ENCODE measurements at regions not wholly inside any gene's neighbourhood (a gene's known extent, or its start where the extent isn't known, plus 50 kb on each side); places are given as distances from the start of the nearest gene placed in this dataset.

DNA sequence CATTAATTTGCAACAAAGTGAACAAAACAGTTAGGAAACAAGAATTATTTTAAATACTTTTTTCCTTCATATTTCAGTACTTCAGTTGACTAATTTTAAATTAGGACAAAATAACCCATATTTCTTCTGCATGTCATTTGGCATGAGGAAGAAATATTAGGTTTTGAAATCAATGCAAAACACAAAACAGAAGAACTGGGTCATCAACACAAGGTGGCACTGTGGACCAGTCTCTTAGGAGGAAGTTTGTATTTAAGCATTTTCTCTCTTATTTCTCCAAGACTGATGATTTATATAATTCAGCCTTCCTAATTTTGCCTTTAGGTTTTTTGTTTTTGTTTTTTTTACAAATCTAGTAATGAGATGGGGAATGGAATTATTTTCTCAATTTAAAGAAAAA is 352.8 kb upstream of the KCNH7 start:
- H3K4me3 ChIP-seq (ENCODE audit: low read depth, low read length) = no peak overlapping the region
- DNase-seq (ENCODE audit: low read depth) = peak; percentile 42
- TF ChIP-seq, protein P1, sequence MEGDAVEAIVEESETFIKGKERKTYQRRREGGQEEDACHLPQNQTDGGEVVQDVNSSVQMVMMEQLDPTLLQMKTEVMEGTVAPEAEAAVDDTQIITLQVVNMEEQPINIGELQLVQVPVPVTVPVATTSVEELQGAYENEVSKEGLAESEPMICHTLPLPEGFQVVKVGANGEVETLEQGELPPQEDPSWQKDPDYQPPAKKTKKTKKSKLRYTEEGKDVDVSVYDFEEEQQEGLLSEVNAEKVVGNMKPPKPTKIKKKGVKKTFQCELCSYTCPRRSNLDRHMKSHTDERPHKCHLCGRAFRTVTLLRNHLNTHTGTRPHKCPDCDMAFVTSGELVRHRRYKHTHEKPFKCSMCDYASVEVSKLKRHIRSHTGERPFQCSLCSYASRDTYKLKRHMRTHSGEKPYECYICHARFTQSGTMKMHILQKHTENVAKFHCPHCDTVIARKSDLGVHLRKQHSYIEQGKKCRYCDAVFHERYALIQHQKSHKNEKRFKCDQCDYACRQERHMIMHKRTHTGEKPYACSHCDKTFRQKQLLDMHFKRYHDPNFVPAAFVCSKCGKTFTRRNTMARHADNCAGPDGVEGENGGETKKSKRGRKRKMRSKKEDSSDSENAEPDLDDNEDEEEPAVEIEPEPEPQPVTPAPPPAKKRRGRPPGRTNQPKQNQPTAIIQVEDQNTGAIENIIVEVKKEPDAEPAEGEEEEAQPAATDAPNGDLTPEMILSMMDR (IDR thresholded peaks at IDR 0.05; ENCODE audit: low read depth, low read length, missing control alignments) = peak; percentile 59
- in situ Hi-C loops (cut with HindIII; ENCODE audit: low sequenced_read_pairs) = no loop called here

DNA sequence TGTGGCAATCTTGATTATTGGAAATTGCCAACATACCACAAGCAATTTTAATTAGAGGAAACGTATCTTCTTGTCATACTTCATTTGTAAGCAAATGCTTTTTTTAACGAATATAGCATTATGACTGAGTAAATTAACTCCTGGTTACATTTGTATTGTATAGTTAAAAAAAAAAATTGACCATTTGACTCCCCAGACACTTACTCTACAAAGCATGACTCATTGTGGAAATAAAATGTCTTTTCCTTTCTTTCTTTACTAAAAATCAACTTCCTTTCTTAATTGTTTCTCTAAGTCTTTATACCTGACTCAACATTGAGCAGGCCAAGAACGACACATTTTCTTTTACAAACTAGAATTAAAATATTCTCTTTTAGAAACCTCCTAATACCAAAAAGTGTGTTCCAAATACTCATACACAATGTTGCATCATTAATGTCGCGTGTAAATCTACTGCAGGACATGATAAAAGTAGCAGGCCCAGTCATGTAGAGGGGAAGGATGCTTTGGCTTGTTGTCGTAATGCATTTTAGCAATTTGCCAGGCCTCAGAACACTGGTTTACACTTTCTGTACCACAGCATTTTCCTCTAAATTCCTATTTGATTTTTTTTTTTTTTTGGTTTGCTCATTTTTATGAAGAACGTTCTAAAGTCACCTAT is 349.6 kb upstream of the KCNH7 start:
- TF ChIP-seq, protein P1 (IDR thresholded peaks at IDR 0.05; ENCODE audit: low read depth, low read length, missing control alignments) = no peak
- H3K4me3 ChIP-seq (ENCODE audit: low read depth, low read length) = no peak overlapping the region
- DNase-seq (ENCODE audit: low read depth) = no peak
- in situ Hi-C loops (cut with HindIII; ENCODE audit: low sequenced_read_pairs) = no loop called here

DNA sequence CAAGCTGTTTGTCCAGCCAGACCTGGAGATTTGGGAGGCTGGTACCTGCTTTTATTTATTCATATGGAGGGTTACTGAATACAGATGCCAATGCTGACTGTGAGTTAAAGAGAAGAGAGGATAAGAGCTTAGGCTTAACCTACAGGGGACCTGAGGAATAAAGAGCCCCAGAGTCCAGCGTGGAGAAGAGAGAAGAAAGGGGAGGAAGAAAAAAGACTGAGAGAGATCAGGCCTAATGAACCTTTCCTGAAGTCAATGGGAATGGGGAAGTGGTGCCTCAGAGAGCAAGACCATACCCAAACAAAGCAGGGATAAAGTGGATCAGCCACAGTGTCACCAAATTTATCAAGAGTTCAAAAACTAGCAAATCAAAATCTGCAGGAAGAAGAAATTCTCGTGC is 348.6 kb upstream of the KCNH7 start:
- TF ChIP-seq, protein P1 (IDR thresholded peaks at IDR 0.05; ENCODE audit: low read depth, low read length, missing control alignments) = no peak

DNA sequence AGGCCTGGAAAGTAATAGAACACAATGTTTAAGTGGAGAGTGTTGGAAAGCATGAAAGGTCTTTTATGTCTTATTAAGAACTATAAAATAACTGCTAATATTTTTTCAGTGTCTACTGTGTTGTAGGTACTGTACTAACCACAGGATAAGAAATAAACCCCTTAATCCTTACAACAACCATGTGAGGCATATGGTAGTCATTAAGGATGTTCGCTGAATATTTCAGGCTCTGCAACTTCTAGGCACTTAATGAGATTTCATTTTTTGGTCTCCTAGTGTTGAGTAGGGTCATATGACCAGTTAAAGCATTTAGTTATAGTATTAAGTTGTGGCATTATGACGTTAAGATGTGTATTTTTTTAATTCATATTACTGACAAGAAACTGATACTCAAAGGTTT is 346.6 kb upstream of the KCNH7 start:
- TF ChIP-seq, protein P1 (IDR thresholded peaks at IDR 0.05; ENCODE audit: low read depth, low read length, missing control alignments) = no peak
- no peak overlapping the region for H3K4me3 ChIP-seq (ENCODE audit: low read depth, low read length)
- in situ Hi-C loops (cut with HindIII; ENCODE audit: low sequenced_read_pairs) = no loop called here
- DNase-seq (ENCODE audit: low read depth) = no peak

More for the DNA sequence above, 348.6 kb upstream of the KCNH7 start:
- no peak overlapping the region for H3K4me3 ChIP-seq (ENCODE audit: low read depth, low read length)
- DNase-seq (ENCODE audit: low read depth) = no peak
- in situ Hi-C loops (cut with HindIII; ENCODE audit: low sequenced_read_pairs) = no loop called here

DNA sequence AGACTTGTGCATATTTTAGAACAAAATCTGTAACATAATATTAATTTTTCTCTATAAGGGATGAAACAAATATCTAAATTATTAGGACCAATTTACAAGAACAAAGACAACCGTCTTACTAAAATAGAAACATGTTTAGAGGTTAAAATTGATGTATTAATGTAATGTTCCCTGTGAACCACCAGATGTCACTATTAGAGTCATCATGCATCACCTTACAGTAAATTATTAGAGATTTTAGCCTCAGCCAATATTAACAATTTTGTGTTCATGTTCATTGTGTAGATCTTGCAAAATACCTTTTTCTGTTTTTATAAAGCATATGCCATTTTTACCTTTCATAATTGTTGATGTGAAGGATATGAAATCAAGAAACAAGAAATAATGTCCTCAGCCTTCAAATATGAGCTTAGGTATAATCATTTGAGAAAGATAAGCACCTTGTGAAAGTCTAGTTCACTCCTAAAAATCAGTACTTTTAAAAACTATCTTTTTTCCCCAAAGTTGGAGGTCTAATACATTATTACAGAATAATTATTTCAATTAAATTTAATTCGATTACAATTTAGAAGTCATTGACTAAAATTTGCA is 344.3 kb upstream of the KCNH7 start:
- no peak overlapping the region for H3K4me3 ChIP-seq (ENCODE audit: low read depth, low read length)
- TF ChIP-seq, protein P1 (IDR thresholded peaks at IDR 0.05; ENCODE audit: low read depth, low read length, missing control alignments) = peak; percentile 29
- in situ Hi-C loops (cut with HindIII; ENCODE audit: low sequenced_read_pairs) = no loop called here
- DNase-seq (ENCODE audit: low read depth) = peak; percentile 15

DNA sequence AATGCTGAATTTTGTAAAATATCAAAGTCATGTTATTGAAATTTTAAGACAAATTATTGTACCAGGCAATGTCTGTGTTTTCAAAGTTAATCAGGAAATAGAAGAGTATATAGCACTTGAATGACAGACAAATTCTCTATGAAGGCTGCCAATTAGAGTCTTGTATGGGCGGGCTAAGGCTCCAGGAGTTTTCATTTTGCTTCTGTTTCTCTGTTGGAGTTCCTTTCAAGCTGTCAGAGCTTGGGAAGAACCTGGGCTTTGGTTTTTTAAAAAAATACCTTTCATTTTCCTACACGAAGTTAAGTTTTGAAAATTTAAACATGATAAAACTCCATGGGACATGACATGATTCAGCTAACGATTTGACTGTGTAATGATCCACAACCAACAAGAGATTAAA is 339.0 kb upstream of the KCNH7 start:
- TF ChIP-seq, protein P1 (IDR thresholded peaks at IDR 0.05; ENCODE audit: low read depth, low read length, missing control alignments) = no peak
- no peak for DNase-seq (ENCODE audit: low read depth)
- no peak overlapping the region for H3K4me3 ChIP-seq (ENCODE audit: low read depth, low read length)
- in situ Hi-C loops (cut with HindIII; ENCODE audit: low sequenced_read_pairs) = no loop called here
